ENCODE measurements at regions not wholly inside any gene's neighbourhood (a gene's known extent, or its start where the extent isn't known, plus 50 kb on each side); places are given as distances from the start of the nearest gene placed in this dataset.

GRCh38 chr18:55687106-55687505, 99.1 kb upstream of the TCF4 start:
- no peak for TF ChIP-seq CTCF (IDR thresholded peaks at IDR 0.05; ENCODE audit: insufficient read depth, low read depth, low read length)
- DNase-seq (ENCODE audit: low read depth), result no peak
- no peak overlapping the region for H3K4me3 ChIP-seq (ENCODE audit: low read depth, low read length)

DNA sequence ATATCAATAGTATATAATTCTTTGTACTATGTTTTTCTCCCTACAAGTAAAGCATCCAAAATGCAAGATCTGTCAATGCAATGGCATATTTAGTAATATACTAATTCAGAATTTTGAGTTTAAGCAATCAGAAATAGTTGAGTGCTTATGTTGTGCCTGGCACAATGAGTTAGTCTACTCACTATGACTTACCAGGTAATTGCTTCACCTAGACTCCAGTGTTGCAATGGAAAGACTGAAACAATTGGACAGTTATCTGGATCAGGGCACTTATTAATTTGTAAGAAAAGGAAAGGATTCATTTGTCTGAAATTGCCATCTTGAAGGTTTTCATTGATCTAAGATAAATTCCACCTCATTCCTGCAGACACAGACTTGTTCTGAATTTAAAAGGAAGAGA, 97.6 kb upstream of the TCF4 start:
- no peak for DNase-seq (ENCODE audit: low read depth)
- no peak for TF ChIP-seq CTCF (IDR thresholded peaks at IDR 0.05; ENCODE audit: insufficient read depth, low read depth, low read length)
- no peak overlapping the region for H3K4me3 ChIP-seq (ENCODE audit: low read depth, low read length)

GRCh38 chr18:55672574-55673361, 84.8 kb upstream of the TCF4 start:
- TF ChIP-seq CTCF (IDR thresholded peaks at IDR 0.05; ENCODE audit: insufficient read depth, low read depth, low read length), result no peak
- no peak overlapping the region for H3K4me3 ChIP-seq (ENCODE audit: low read depth, low read length)
- DNase-seq (ENCODE audit: low read depth), result no peak

GRCh38 chr18:55665506-55665905, 77.5 kb upstream of the TCF4 start:
- peak overlapping the region; percentile 73 for H3K4me3 ChIP-seq (ENCODE audit: low read depth, low read length)
- peak; percentile 71 for DNase-seq (ENCODE audit: low read depth)
- no peak for TF ChIP-seq CTCF (IDR thresholded peaks at IDR 0.05; ENCODE audit: insufficient read depth, low read depth, low read length)

GRCh38 chr18:55664758-55665400, 76.9 kb upstream of the TCF4 start:
- H3K4me3 ChIP-seq (ENCODE audit: low read depth, low read length), result peak overlapping the region; percentile 73
- peak; percentile 63 for DNase-seq (ENCODE audit: low read depth)

DNA sequence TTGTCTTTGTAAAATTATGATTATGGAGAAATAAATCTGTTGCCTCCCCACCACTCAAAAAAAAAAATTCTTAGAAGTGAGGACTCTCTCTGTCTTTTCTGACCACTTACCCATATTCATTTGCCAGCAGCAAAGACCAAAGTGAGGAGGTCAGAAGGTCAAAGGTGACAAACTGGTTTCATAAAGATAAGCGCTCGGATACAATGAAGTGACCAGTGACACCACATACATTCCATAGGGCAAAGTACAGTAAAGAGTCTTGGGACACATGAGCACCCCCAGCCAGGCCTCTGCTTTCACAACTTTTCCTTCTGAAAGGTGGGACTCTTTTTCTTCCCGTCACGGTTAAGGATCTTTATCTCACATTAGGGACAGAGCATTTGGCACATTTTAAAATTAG, 75.9 kb upstream of the TCF4 start:
- no peak for TF ChIP-seq CTCF (IDR thresholded peaks at IDR 0.05; ENCODE audit: insufficient read depth, low read depth, low read length)
- H3K4me3 ChIP-seq (ENCODE audit: low read depth, low read length), result peak overlapping the region; percentile 73
- no peak for DNase-seq (ENCODE audit: low read depth)

DNA sequence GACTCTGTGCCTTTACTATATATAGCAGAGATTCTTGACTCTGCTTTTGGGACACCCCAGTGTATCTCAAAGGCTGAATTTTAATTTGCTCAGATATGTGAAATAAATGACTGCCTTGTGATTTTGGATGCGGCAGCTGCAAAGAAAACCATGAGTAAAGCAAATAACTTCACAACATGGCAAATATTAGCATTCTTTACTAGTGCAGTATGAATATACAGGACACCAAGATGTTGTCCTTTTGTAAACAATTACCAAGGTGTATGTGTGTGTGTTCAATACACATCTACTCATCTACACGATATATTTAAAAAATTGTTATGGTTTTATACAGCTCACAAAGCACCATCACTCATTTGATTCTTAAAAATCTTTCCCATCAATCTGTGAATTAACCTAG, 70.6 kb upstream of the TCF4 start:
- no peak overlapping the region for H3K4me3 ChIP-seq (ENCODE audit: low read depth, low read length)
- no peak for TF ChIP-seq CTCF (IDR thresholded peaks at IDR 0.05; ENCODE audit: insufficient read depth, low read depth, low read length)
- DNase-seq (ENCODE audit: low read depth), result no peak
